CD4-positive, alpha-beta T cell treated with Interleukin-15 for 4 hours (primary cell): ENCODE measurements at regions not wholly inside any gene's neighbourhood (a gene's known extent, or its start where the extent isn't known, plus 50 kb on each side); places are given as distances from the start of the nearest gene placed in this dataset.
A peak's percentile ranks its signal among the peaks of the same experiment; 100 is the strongest.
"Not testable (repeated sequence)": the region's sequence is repeated elsewhere in the genome, so short reads cannot be mapped to it uniquely, and the experiment has no call there.

Experiments used
- DNase-seq: peaks from one replicate; pipeline ENCODE4 v3.0.0-alpha.2; 2020; ENCODE audit warnings: low spot score

GRCh38 chr3:155995525-155996370, 124.6 kb upstream of the KCNAB1 start:
- DNase-seq: peak; percentile 3

DNA sequence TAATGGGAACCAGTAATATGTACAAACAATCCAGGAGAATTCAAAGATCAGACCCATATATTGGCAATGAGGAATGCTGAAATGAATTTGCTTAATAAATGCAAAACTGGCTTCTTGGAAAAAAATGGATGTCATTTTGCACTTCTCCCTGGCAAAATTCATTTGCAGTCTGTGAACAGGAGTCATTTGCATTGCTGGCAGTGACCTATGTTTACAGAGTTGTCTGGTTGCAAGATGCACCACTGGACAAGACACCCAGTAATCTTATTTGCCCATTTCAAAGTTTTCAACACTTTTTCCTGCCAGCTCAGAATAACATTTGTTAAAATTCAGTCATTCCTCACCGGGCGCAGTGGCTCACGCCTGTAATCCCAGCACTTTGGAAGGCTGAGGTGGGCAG, 123.5 kb upstream of the KCNAB1 start:
- no peak for DNase-seq

GRCh38 chr3:155998173-155998572, 122.2 kb upstream of the KCNAB1 start:
- DNase-seq: not testable (repeated sequence)

DNA sequence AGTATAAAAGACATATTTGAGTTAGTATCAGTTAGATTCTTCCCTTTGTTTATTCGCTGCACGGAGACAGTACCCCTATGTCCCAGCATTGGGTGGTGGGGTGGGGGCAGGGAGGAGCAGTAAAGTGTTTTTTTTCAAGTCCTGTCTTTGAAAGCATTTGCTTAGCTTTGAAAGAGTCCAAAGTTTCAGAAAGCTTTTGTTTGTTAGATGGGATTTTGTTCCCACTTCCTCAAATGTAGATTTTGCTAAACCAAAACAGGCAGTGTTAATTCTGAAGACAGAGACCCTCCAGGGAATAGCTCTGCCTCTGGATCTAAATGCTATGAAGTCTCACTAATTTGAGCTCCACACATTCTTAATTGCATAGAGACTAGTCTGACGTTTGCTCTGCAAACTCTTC, 114.6 kb upstream of the KCNAB1 start:
- DNase-seq: no peak

- no peak for DNase-seq
Measured at GRCh38 chr3:156010829-156011228, 109.5 kb upstream of the KCNAB1 start.

DNA sequence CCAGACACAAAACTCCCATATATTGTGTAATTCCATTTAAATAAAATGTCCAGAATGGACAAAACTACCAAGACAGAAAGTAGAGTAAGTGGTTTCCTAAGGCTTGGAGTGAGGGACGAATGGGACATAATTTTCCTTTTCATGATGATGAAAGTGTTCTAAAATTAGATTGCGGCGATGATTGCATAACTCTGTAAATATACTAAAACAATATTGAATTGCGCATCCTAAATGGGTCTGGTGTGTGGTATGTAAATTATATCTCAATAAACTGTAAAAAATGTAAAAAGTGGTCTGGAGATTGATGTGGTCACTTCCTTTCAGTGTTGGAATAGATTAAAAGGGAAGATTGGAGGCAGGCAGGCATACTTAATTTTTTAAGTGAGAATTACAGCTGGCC, 105.9 kb upstream of the KCNAB1 start:
- DNase-seq: no peak

- DNase-seq: no peak
Measured at GRCh38 chr3:156016902-156017301, 103.5 kb upstream of the KCNAB1 start.

DNA sequence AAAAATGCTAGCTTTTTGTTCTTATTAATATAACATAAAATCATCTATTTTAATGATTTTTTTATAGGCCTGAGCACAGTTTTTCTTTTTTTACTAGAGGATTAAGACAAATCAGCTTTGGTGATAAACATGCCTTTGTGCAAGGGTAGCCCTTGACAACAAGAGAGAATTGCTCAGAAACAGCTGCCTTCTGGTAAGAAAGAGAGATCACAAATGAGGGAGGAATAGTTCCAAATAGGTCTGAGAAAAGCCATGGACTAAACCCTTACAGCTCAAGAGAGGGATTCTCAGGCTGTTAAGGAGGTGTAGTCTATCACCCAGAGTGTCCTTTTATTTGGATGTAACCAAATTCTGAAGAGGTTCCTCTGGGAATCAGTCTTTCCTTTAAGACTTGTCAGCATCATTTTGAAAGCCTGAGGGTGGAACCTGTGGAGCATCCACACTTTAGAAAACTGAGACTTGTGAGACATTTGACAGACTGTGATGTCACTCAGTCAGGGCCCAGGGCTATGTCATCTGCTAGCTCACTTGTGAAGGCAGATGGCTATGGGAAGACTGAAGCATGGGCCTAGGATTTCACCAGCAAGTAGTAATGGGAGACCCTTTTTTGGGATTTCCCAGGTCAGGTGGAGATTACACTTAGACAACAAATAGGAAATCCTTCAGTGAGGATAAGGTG, 102.9 kb upstream of the KCNAB1 start:
- no peak for DNase-seq

- no peak for DNase-seq
Measured at GRCh38 chr3:156024904-156025533, 95.4 kb upstream of the KCNAB1 start.

DNA sequence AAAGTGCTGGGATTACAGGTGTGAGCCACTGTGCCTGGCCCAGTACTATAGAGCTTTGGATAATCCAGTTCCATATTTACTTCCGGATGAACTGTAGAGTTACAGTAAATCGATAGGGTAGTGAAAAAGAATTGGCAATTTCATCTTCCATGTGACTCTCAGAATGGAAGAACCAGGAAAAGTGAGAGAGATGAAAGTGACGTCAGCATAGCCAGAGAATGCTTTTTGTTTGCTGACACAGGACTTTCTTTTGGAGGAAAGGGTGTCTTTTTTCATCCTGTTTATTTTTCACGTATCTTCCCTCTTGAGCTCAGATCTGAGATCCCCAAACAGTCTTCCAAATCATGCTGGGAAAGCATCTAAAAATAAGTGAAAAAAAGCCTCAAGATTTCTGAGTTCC, 91.2 kb upstream of the KCNAB1 start:
- DNase-seq: no peak

GRCh38 chr3:156030723-156031122, 89.7 kb upstream of the KCNAB1 start:
- no peak for DNase-seq

DNA sequence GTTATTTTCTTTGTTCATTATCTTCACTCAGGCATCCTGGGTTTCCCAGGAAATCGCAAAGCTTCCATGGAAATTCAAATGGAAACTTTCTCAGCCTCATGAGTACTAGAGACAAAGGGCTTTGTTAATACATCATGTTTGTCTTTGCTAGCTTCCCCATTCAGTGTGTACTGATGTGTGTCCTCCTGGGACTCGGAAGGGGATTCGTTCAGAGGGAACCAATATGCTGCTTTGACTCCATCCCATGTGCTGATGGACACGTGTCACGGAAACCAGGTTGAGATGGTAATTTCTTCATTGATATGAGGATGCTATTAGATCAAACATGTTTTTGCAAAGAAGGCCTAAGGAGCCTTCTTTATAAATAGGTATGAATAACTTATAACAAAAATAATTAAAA, 87.0 kb upstream of the KCNAB1 start:
- no peak for DNase-seq

- DNase-seq: no peak
Measured at GRCh38 chr3:156035158-156035557, 85.2 kb upstream of the KCNAB1 start.

DNA sequence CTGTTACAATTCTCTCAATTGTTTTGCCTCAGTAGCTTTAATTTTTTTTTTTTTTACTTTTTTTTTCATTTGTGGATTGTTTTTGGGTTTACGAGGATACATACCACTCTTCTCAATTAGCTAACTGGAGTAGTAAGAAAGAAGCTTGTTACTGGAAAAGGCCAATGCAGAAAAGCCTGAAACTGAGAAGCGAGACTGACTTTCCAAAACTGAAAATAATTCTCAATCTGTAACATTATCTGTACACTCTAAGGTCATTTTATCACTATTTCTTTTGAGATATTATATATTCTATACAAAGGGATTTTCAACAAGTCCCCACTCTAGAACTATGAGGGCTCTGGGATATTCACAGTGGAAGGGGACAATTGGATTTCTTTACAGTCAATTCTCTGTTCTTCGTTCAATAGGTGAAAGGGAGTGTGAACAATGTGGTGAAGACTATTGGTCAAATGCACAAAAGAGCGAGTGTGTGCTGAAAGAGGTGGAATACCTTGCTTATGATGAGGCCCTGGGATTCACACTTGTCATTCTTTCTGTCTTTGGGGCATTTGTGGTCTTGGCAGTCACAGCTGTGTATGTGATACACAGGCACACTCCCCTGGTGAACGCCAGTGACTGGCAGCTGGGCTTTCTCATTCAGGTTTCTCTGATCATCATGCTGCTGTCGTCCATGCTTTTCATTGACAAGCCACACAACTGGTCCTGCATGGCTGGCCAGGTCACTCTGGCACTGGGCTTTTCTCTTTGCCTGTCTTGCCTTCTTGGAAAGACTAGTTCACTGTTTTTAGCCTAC, 83.9 kb upstream of the KCNAB1 start:
- no peak for DNase-seq

DNA sequence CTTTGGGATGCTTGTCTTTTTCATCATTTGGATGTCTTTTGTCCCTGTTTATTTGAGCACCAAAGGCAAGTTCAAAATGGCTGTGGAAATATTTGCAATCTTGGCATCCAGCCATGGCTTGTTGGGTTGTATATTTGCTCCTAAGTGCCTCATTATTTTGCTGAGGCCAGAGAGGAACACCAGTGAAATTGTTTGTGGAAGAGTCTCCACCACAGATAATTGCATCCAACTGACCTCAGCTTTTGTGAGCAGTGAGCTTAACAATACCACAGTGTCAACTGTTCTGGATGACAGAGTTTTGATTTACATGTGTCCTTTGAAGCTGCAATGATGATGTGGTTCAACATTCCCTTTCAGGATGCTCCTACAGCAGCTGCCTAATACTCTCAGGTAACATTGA, 83.0 kb upstream of the KCNAB1 start:
- DNase-seq: no peak

- no peak for DNase-seq
Measured at GRCh38 chr3:156038869-156039268, 81.5 kb upstream of the KCNAB1 start.

DNA sequence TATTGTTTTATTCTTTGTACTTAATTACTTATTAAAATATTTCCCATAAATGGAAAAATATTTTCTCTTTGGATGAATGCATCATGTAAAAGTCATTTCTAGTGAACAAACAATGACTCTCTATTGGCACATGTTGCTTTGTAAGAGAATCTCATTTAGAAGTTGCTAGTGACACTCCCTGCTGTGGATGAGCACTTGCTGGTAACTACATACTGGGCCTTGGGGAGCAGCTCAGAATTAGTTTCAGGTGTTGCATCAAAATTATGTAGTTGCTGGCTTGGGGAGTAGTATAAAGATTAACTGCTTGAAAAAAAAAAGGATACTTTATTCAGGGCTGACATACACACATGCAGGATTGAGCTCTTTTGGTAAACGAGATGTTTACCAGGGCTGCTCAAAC, 80.3 kb upstream of the KCNAB1 start:
- DNase-seq: no peak

DNA sequence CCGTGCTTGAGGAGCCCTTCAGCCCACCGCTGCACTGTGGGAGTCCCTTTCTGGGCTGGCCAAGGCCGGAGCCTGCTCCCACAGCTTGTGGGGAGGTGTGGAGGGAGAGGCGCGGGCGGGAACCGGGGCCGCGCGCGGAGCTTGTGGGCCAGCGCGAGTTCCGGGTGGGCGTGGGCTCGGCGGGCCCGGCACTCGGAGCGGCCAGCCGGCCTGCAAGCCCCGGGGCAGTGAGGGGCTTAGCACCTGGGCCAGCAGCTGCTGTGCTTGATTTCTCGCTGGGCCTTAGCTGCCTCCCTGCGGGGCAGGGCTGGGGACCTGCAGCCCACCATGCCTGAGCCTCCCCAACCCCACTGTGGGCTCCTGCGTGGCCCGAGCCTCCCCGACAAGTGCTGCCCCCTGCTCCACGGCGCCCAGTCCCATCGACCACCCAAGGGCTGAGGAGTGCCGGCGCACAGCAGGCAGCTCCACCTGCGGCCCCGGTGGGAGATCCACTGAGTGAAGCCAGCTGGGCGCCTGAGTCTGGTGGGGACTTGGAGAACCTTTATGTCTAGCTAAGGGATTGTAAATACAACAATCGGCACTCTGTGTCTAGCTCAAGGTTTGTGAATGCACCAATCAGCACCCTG, 79.0 kb upstream of the KCNAB1 start:
- not testable (repeated sequence) for DNase-seq

DNA sequence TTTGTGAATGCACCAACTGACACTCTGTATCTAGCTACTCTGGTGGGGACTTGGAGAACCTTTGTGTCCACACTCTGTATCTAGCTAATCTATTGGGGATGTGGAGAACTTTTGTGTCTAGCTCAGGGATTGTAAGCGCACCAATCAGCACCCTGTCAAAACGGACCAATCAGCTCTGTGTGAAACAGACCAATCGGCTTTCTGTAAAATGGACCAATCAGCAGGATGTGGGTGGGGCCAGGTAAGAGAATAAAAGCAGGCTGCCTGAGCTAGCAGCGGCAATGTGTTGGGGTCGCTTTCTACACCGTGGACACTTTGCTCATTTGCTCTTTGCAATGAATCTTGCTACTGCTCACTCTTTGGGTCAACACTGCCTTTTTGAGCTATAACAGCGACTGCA, 78.5 kb upstream of the KCNAB1 start:
- DNase-seq: not testable (repeated sequence)

DNA sequence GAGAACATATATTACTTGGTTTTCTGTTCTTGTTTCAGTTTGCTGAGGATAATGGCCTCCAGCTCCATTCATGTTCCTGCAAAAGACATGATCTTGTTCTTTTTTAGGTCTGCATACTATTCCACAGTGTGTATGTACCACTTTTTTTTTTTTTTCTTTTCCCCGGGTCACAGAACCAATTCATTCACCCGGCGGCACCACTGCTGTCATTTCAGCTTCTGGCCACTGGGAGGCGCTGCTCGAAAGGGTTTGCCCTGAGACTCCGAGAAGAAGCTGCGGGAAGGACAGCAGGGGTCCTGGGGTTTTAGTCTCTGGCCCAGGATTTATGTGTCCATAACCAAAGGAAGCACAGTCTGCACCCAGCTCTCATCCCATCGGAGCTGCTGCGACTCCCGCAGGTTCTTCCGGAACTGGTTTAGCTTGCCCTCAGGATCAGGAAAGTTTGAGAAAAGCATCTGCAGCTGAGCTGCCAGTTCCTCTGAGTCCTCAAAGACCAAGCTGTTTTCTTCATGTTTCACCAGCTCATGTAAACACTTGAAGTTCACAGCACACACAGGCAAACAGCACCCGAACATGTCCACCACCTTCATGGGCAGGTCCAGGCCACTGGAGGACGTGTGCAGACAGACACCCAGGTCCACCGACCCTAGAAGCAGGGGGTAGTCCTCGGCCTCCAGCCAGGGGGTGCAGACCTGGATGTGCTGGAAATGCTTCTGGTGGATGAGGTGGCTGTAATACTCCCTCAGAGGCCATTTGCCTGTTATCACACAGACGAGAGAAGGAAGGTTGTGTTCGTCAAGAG, 76.3 kb upstream of the KCNAB1 start:
- DNase-seq: peak; percentile 47

DNA sequence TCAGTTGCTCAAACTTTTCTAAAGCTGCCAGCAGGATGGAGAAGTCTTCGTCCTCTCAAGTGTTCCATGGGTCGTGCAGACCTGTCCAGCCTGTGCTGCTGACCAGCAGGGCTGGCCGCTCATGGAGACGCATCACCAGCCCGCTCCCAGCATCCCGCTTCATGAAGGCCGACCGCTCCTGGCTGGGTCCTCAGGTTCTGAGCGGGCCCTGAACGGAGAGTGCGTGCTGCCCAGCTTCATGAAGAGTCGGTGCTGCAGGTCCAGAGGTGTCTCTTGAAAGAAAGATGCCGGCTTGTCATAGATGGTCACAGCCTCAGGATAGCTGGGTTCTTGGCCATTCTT, 75.8 kb upstream of the KCNAB1 start:
- no peak for DNase-seq
